SU-DHL-6 (cell line): ENCODE measurements at regions not wholly inside any gene's neighbourhood (a gene's known extent, or its start where the extent isn't known, plus 50 kb on each side); places are given as distances from the start of the nearest gene placed in this dataset.

Experiments used
- EZH2phosphoT487 ChIP-seq: fragments of 200-600 bp; sonication (generic), shearing (Covaris generic); conservative IDR thresholded peaks from 2 replicates; pipeline ENCODE4 v1.6.1; 2018; ENCODE audit warnings: mild to moderate bottlenecking, antibody characterized with exemption, low read length, moderate library complexity, mixed read lengths
- TF ChIP-seq, protein P1 (sequence below): fragments of 200-600 bp; sonication (generic); IDR thresholded peaks from one replicate; pipeline ENCODE4 v1.5.1; 2017; ENCODE audit warnings: antibody characterized with exemption, mild to moderate bottlenecking, low read length, moderate library complexity; ENCODE audit not compliant: insufficient read depth, poor library complexity, severe bottlenecking

DNA sequence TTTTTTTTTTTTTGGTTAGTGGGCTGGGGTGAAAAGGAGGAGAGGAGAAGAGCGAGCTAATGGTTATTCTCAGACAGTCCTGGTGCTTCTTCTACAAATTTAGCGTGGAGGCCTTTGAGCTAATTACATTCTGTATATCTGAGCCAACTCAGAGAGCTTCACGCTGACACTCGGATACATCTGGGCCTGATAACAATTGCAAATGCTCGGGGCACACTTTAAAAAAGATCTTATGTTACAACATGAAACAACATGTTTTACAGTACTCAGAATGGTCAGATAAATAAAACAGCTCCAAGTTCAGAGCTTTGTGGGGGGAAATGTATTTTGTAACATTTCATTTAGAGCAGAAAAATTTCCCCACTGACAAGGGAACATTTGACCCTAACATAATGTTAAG is 966.9 kb upstream of the NR2F2 start:
- TF ChIP-seq, protein P1, sequence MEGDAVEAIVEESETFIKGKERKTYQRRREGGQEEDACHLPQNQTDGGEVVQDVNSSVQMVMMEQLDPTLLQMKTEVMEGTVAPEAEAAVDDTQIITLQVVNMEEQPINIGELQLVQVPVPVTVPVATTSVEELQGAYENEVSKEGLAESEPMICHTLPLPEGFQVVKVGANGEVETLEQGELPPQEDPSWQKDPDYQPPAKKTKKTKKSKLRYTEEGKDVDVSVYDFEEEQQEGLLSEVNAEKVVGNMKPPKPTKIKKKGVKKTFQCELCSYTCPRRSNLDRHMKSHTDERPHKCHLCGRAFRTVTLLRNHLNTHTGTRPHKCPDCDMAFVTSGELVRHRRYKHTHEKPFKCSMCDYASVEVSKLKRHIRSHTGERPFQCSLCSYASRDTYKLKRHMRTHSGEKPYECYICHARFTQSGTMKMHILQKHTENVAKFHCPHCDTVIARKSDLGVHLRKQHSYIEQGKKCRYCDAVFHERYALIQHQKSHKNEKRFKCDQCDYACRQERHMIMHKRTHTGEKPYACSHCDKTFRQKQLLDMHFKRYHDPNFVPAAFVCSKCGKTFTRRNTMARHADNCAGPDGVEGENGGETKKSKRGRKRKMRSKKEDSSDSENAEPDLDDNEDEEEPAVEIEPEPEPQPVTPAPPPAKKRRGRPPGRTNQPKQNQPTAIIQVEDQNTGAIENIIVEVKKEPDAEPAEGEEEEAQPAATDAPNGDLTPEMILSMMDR = no peak
- no peak for TF ChIP-seq EZH2phosphoT487
